CD4-positive, CD25-positive, alpha-beta regulatory T cell (primary cell): ENCODE measurements at regions not wholly inside any gene's neighbourhood (a gene's known extent, or its start where the extent isn't known, plus 50 kb on each side); places are given as distances from the start of the nearest gene placed in this dataset.
A peak's percentile ranks its signal among the peaks of the same experiment; 100 is the strongest.

Experiments
- ATAC-seq, 2 donors: fragments of 150-1000 bp; cut with Tn5 transposase; one replicate each; pipeline ENCODE4 v1.10.0; 2021; ENCODE audit warnings: low read depth in 2 of 2, moderate number of reproducible peaks in 2 of 2, moderate library complexity in 1 of 2
- DNase-seq, 3 donors: peaks; one replicate each; pipeline versions ENCODE4 v3.0.0 to v3.0.0-alpha.2; 2012 to 2022; ENCODE audit warnings: mixed read lengths in 1 of 3
- H3K27ac ChIP-seq: one replicate; pipeline ENCODE4 v1.7.0; 2013; ENCODE audit warnings: mild to moderate bottlenecking, low read length; ENCODE audit not compliant: insufficient read depth, poor library complexity, severe bottlenecking
- H3K27me3 ChIP-seq: one replicate; pipeline ENCODE4 v1.7.0; 2013; ENCODE audit warnings: low read length; ENCODE audit not compliant: control insufficient read depth, insufficient read depth
- H3K36me3 ChIP-seq: one replicate; pipeline ENCODE4 v1.7.0; 2013; ENCODE audit warnings: mild to moderate bottlenecking, low read length, moderate library complexity; ENCODE audit not compliant: control insufficient read depth, insufficient read depth
- H3K4me1 ChIP-seq: 2 replicates; pipeline ENCODE4 v1.7.0; 2013; ENCODE audit warnings: mild to moderate bottlenecking, low read length; ENCODE audit not compliant: insufficient read depth, control insufficient read depth, poor library complexity, severe bottlenecking
- H3K4me3 ChIP-seq: one replicate; pipeline ENCODE4 v1.7.0; 2013; ENCODE audit warnings: low read depth, mild to moderate bottlenecking, low read length, moderate library complexity
- H3K9me3 ChIP-seq, 2 experiments: 1 replicate in 1 of 2; 2 replicates in 1 of 2; pipeline ENCODE4 v1.7.0; 2013; ENCODE audit warnings: low read length in 2 of 2, mild to moderate bottlenecking in 1 of 2, moderate library complexity in 1 of 2; ENCODE audit not compliant: control insufficient read depth in 2 of 2
- H3K27ac Mint-ChIP-seq, 3 donors: one replicate each; pipeline ENCODE4 v1.8.0; 2020 to 2022; ENCODE audit warnings: mild to moderate bottlenecking in 3 of 3, mixed read lengths in 3 of 3, moderate library complexity in 2 of 3
- H3K27me3 Mint-ChIP-seq: one replicate; pipeline ENCODE4 v1.8.0; 2022; ENCODE audit warnings: mild to moderate bottlenecking, mixed read lengths
- H3K36me3 Mint-ChIP-seq: one replicate; pipeline ENCODE4 v1.8.0; 2020; ENCODE audit warnings: mixed read lengths
- H3K4me1 Mint-ChIP-seq, 4 donors: one replicate each; pipeline ENCODE4 v1.8.0; 2020 to 2022; ENCODE audit warnings: mixed read lengths in 4 of 4, mild to moderate bottlenecking in 1 of 4
- H3K4me3 Mint-ChIP-seq, 4 donors: one replicate each; pipeline ENCODE4 v1.8.0; 2020 to 2022; ENCODE audit warnings: mild to moderate bottlenecking in 4 of 4, mixed read lengths in 4 of 4, moderate library complexity in 3 of 4
- H3K9me3 Mint-ChIP-seq, 7 donors: one replicate each; pipeline ENCODE4 v1.8.0; 2020 to 2022; ENCODE audit warnings: mixed read lengths in 7 of 7, mild to moderate bottlenecking in 3 of 7, moderate library complexity in 2 of 7

DNA sequence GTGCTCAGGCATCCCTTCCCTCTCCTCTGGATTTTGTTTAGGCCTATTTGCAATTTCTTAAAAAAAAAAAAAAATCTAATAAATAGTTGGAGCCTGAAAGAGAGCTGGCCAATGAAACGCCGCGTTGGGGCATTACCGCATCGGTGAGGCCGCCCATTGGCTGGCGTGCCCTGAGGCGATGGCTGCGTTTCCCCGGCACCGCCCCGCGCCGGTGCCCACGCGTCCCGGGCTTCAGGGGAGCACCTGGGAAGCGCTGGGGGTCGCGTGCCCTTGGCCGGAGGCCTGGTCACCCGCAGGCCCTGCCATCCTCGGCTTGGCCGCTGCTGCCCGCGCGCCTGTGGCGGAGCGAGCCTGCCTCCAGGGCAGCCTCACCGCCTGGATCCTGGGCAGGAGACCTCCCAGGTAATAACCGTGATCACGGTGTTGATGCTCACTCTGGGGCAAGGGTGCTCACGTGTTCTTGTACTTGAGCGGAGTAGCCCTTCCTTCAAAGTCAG is 155.4 kb downstream of the NRN1 start:
- DNase-seq (peak; percentile 57 to 74 (median 72)), ATAC-seq (peak; percentile 87 to 90)
- Histone ChIP-seq H3K27me3 (no peaks in the 10 kb centered on the region), H3K36me3 (no peaks in the 10 kb centered on the region), H3K4me3 (peak overlapping the region; percentile 62), H3K4me1 (peaks cover 13% of the 10 kb centered on the region), H3K9me3 (no peaks in the 10 kb centered on the region), H3K27ac (no peak overlapping the region)
- H3K36me3 Mint-ChIP-seq = no peaks in the 10 kb centered on the region
- peak overlapping the region; percentile 74 to 87 (median 86) for H3K4me3 Mint-ChIP-seq
- peaks cover 0 to 3% (median 0%) of the 10 kb centered on the region in 7 donors for H3K9me3 Mint-ChIP-seq
- peak overlapping the region in 1 of 3 donors; percentile 90 for H3K27ac Mint-ChIP-seq
- peaks cover 9 to 12% (median 9%) of the 10 kb centered on the region in 4 donors for H3K4me1 Mint-ChIP-seq
- H3K27me3 Mint-ChIP-seq = peaks cover 24% of the 10 kb centered on the region

DNA sequence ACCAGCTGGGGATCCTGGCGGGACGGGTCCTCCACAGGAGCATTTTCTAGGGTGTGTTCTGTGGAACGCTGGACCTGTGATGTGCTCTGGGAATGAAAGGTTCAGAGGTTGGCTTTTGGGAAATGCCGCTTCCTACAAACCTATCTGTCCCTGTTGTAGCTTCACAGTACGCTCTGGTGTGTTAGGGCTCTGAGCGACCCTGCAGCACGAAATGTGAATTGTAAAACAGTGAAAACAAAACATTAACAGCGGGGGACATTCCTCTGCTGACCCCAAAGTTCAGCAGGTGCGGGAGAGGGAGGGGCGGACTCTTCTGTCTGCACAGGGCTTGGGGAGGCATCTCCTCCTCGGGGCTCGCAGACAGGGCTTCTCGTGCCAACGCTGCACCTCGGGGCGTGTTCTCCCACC is 155.9 kb downstream of the NRN1 start:
- no peaks in the 10 kb centered on the region for H3K36me3 Mint-ChIP-seq
- no peaks in the 10 kb centered on the region for H3K9me3 ChIP-seq
- H3K27ac Mint-ChIP-seq = peak overlapping the region in 2 of 3 donors; percentile 39 to 81
- no peaks in the 10 kb centered on the region for H3K27me3 ChIP-seq
- peaks cover 24% of the 10 kb centered on the region for H3K27me3 Mint-ChIP-seq
- no peak for DNase-seq
- ATAC-seq = peak in 1 of 2 donors; percentile 27
- H3K9me3 Mint-ChIP-seq = peaks cover 0 to 3% (median 0%) of the 10 kb centered on the region in 7 donors
- no peaks in the 10 kb centered on the region for H3K36me3 ChIP-seq
- peak overlapping the region; percentile 38 to 87 (median 78) for H3K4me3 Mint-ChIP-seq
- no peak overlapping the region for H3K27ac ChIP-seq
- peak overlapping the region; percentile 62 for H3K4me3 ChIP-seq
- peaks cover 13% of the 10 kb centered on the region for H3K4me1 ChIP-seq
- H3K4me1 Mint-ChIP-seq = peaks cover 9 to 12% (median 9%) of the 10 kb centered on the region in 4 donors

DNA sequence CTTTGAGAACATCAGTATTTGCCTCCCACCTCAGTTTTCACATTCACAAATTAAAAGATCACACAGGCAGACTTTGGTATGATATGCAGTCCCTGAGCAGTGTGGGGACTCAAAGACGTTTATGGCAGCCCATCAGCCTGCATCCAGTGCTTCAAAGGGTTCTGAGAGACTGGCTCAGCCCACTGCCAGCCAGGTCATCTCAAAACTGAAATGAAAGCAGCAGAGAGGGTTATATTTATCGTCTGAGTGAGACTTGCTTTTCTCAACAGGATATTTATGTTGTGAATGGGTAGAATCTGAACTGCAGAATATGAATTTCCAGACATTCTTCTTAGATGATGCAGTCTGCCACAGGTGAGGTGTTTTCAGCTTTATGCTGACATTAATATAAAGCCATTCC is 159.8 kb downstream of the NRN1 start:
- Mint-ChIP-seq H3K4me3 (no peak overlapping the region), H3K9me3 (peaks cover 0 to 4% (median 3%) of the 10 kb centered on the region in 7 donors), H3K4me1 (peaks cover 4 to 12% (median 8%) of the 10 kb centered on the region in 4 donors), H3K27ac (no peak overlapping the region), H3K36me3 (no peaks in the 10 kb centered on the region), H3K27me3 (peaks cover 34% of the 10 kb centered on the region)
- Histone ChIP-seq H3K4me1 (peaks cover 13% of the 10 kb centered on the region), H3K27me3 (peaks cover 9% of the 10 kb centered on the region), H3K27ac (no peak overlapping the region), H3K36me3 (no peaks in the 10 kb centered on the region), H3K9me3 (no peaks in the 10 kb centered on the region), H3K4me3 (no peak overlapping the region)
- DNase-seq (peak in 1 of 3 donors; percentile 30), ATAC-seq (no peak)

DNA sequence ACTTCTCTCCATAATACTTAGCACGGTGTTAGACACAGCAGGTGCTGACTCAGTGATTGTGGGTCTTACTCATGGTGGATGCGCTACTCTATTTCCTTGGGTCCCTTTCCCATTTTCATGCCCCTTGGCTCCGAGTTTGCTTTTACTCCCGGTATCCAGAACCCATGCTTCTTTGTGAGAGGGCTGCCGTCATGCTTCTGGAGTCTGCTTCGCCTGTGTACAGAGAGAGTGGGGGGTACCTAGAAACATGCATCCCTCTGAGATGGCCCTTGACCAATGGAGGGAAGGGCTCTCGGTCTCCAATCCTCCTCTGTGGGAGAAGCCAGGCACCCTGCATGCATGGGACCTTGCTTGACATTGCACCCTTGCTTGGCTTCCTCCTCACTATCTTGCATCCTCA is 160.4 kb downstream of the NRN1 start:
- Histone ChIP-seq H3K27me3 (peaks cover 9% of the 10 kb centered on the region), H3K36me3 (no peaks in the 10 kb centered on the region), H3K4me3 (no peak overlapping the region), H3K9me3 (no peaks in the 10 kb centered on the region), H3K4me1 (peaks cover 7% of the 10 kb centered on the region), H3K27ac (no peak overlapping the region)
- Mint-ChIP-seq H3K4me3 (no peak overlapping the region), H3K4me1 (peaks cover 3 to 12% (median 6%) of the 10 kb centered on the region in 4 donors), H3K27ac (no peak overlapping the region), H3K9me3 (peaks cover 0 to 4% (median 3%) of the 10 kb centered on the region in 7 donors), H3K36me3 (no peaks in the 10 kb centered on the region), H3K27me3 (peaks cover 30% of the 10 kb centered on the region)
- no peak for ATAC-seq
- DNase-seq = no peak

DNA sequence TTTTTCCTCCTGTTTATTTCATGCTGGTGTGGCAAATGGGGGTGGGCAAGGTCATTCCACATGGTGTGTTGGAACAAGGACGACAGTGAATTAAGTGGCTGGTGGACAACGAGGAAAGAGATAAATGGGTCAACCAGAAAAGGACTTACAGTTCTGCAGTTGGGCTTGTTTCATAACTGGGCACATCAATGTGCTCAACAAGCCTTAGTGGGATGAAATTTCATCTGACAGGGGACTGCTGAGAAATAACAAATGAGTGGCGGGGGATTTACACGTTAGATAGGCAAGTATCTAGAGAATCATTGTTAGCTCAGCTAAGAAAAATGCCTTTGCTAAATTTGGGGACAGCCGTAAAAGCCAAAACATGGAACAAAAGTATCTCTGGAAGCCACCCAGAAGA is 163.6 kb downstream of the NRN1 start:
- peak overlapping the region in 1 of 4 donors; percentile 25 for H3K4me3 Mint-ChIP-seq
- Histone ChIP-seq H3K4me1 (no peaks in the 10 kb centered on the region), H3K27ac (no peak overlapping the region), H3K36me3 (no peaks in the 10 kb centered on the region), H3K9me3 (no peaks in the 10 kb centered on the region), H3K4me3 (no peak overlapping the region), H3K27me3 (peaks cover 9% of the 10 kb centered on the region)
- peaks cover under 1 to 12% (median 5%) of the 10 kb centered on the region in 4 donors for H3K4me1 Mint-ChIP-seq
- peaks cover 26% of the 10 kb centered on the region for H3K27me3 Mint-ChIP-seq
- no peak overlapping the region for H3K27ac Mint-ChIP-seq
- DNase-seq (no peak), ATAC-seq (no peak)
- H3K36me3 Mint-ChIP-seq = no peaks in the 10 kb centered on the region
- H3K9me3 Mint-ChIP-seq = peaks cover 0 to 4% (median 3%) of the 10 kb centered on the region in 7 donors

DNA sequence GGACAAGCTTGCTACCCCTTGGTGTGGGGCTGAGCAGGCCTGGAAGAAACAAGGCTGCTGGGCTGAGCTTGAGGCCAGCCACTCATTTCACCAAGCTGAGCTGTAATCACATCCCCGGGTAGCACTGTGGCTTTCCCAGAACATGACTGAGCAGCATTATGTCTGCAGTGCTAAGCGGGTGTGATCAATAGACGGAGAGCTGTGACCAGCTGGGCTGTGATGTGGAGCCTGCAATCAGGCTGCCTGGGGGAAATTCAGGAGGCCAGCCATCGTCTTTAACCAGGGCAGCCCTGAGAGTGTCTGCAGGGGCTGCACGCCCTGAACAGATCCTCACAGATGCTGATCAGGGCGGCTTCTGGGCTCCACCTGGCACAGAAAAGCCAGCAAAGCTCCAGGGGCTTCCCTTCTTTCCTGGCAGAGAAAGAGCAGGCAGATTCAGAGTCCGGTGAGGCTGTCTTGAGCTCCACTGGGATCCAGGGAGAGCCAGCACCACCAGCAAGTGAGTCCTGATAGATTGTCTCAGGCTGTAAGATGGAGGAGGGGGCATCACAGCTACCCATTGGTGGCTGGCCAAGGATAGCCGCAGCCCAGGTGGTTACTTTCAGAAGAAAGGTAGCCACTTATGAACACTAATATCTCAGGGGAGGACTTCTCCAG is 165.9 kb downstream of the NRN1 start:
- H3K9me3 ChIP-seq = no peaks in the 10 kb centered on the region
- no peaks in the 10 kb centered on the region for H3K36me3 ChIP-seq
- DNase-seq (no peak), ATAC-seq (no peak)
- Mint-ChIP-seq H3K27ac (peak overlapping the region in 1 of 3 donors; percentile 31), H3K36me3 (no peaks in the 10 kb centered on the region), H3K27me3 (peaks cover 21% of the 10 kb centered on the region), H3K9me3 (peaks cover 0 to 4% (median 2%) of the 10 kb centered on the region in 7 donors), H3K4me1 (peaks cover 0 to 4% (median 0%) of the 10 kb centered on the region in 4 donors), H3K4me3 (no peak overlapping the region)
- H3K27me3 ChIP-seq = peaks cover 9% of the 10 kb centered on the region
- H3K4me1 ChIP-seq = no peaks in the 10 kb centered on the region
- H3K4me3 ChIP-seq = no peak overlapping the region
- no peak overlapping the region for H3K27ac ChIP-seq

DNA sequence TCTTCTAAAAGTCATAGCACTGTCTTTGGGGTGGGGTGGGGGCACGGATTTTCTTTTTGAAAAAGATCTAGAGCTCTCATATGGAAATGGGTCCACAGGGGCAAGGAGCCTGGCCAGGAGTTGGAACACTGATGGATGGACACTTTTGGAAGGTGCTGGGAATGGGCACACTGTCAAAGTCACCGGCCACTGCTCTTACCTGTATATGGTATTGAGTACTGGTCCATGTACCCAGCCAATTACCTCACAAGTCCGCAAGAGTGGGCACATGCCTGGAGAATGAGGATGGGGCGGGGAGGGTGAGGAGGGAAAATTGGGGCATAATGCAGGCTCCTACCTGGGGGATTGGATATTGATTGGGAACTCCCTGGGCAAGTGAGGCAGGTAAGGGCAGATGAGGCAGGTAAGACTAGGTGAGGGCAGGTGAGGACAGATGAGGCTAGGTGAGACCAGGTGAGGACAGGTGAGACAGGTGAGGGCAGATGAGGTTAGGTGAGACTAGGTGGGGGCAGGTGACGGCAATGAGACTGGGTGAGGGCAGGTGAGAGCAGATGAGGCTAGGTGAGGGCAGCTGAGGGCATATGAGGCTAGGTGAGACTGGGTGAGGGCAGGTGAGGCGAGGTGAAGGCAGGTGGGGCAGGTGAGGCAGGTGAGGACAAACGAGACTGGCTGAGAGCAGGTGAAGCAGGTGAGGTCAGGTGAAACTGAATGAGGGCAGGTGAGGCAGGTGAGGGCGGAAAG is 167.9 kb downstream of the NRN1 start:
- H3K4me3 Mint-ChIP-seq = no peak overlapping the region

More for the DNA sequence above, 167.9 kb downstream of the NRN1 start:
- H3K9me3 ChIP-seq = no peaks in the 10 kb centered on the region
- Mint-ChIP-seq H3K27ac (peak overlapping the region in 2 of 3 donors; percentile 55 to 67), H3K36me3 (no peaks in the 10 kb centered on the region), H3K9me3 (peaks cover 0 to 4% (median 2%) of the 10 kb centered on the region in 7 donors), H3K4me1 (peaks cover 0 to 8% (median 3%) of the 10 kb centered on the region in 4 donors), H3K27me3 (peaks cover 21% of the 10 kb centered on the region)
- peaks cover 8% of the 10 kb centered on the region for H3K27me3 ChIP-seq
- H3K36me3 ChIP-seq = no peaks in the 10 kb centered on the region
- no peak overlapping the region for H3K4me3 ChIP-seq
- H3K4me1 ChIP-seq = no peaks in the 10 kb centered on the region
- DNase-seq = no peak
- ATAC-seq = no peak
- no peak overlapping the region for H3K27ac ChIP-seq
